Spleen (tissue), 11 donors: ENCODE measurements at regions not wholly inside any gene's neighbourhood (a gene's known extent, or its start where the extent isn't known, plus 50 kb on each side); places are given as distances from the start of the nearest gene placed in this dataset.

Experiments
- DNase-seq: peaks from one replicate; pipeline ENCODE4 v3.0.0-alpha.2; 2020
- H3K27ac ChIP-seq, 8 donors: fragments of 200-600 bp; sonication (generic) in 7 of 8; 1 replicate in 4 of 8; 2 replicates in 4 of 8; pipeline versions ENCODE4 v1.5.0 to v1.8.0; 2016 to 2021; ENCODE audit warnings: inconsistent platforms in 4 of 8, mild to moderate bottlenecking in 4 of 8, moderate library complexity in 1 of 8
- H3K27me3 ChIP-seq, 7 donors: fragments of 200-600 bp; sonication (generic) in 6 of 7; replicated peaks in 1 of 7; 1 replicate in 4 of 7; 2 replicates in 3 of 7; pipeline versions ENCODE4 v1.5.0 to v1.8.0; 2016 to 2021; ENCODE audit warnings: inconsistent platforms in 3 of 7, mild to moderate bottlenecking in 1 of 7
- H3K36me3 ChIP-seq, 6 donors: fragments of 200-600 bp; sonication (generic) in 5 of 6; 1 replicate in 4 of 6; 2 replicates in 2 of 6; pipeline versions ENCODE4 v1.5.0 to v1.8.0; 2016 to 2021; ENCODE audit warnings: inconsistent platforms in 2 of 6
- H3K4me1 ChIP-seq, 6 donors: fragments of 200-600 bp; sonication (generic) in 5 of 6; 1 replicate in 3 of 6; 2 replicates in 3 of 6; pipeline versions ENCODE4 v1.5.0 to v1.8.0; 2016 to 2021; ENCODE audit warnings: inconsistent platforms in 3 of 6
- H3K4me3 ChIP-seq, 8 donors: fragments of 200-600 bp; sonication (generic) in 7 of 8; 1 replicate in 4 of 8; 2 replicates in 4 of 8; pipeline versions ENCODE4 v1.5.0 to v1.8.0; 2016 to 2021; ENCODE audit warnings: inconsistent platforms in 4 of 8, mild to moderate bottlenecking in 4 of 8, moderate library complexity in 2 of 8
- H3K9me3 ChIP-seq, 8 donors: fragments of 200-600 bp; sonication (generic) in 7 of 8; 1 replicate in 4 of 8; 2 replicates in 4 of 8; pipeline versions ENCODE4 v1.5.0 to v1.8.0; 2016 to 2021; ENCODE audit warnings: inconsistent platforms in 4 of 8
- CTCF ChIP-seq, 11 experiments: fragments of 200-600 bp in 7 of 11; fragments of 450-650 bp in 4 of 11; sonication (generic) in 4 of 11; IDR thresholded peaks in 8 of 11; conservative IDR thresholded peaks in 3 of 11; 1 replicate in 7 of 11; 2 replicates in 4 of 11; pipeline versions ENCODE4 v1.4.0 to v1.8.0; 2016 to 2021; ENCODE audit warnings: antibody characterized with exemption in 11 of 11, inconsistent platforms in 4 of 11, mild to moderate bottlenecking in 1 of 11
- POLR2A ChIP-seq, 3 donors: fragments of 450-650 bp; IDR thresholded peaks; one replicate each; pipeline ENCODE4 v1.5.1; 2017; ENCODE audit warnings: antibody characterized with exemption in 3 of 3, mild to moderate bottlenecking in 1 of 3
- POLR2AphosphoS5 ChIP-seq, 3 donors: sonication (generic); formaldehyde crosslinking; IDR thresholded peaks; one replicate each; pipeline ENCODE4 v1.5.1; 2017; ENCODE audit warnings: antibody characterized with exemption in 3 of 3
- WGBS, 5 donors: extraction: QIAGEN DNeasy Blood & Tissue Kit in 3 of 5; methylation state at CpG; one replicate each; pipeline versions ENCODE4 v1.1.5 to v1.1.7; 2013 to 2018; 5-methylcytosine and 5-hydroxymethylcytosine counted together
- intact Hi-C: fragments of 100-400 bp; cut with DNase I; formaldehyde crosslinking; loops from one replicate; pipeline ENCODE4 v1.15.0; 2023; ENCODE audit warnings: low total_unique reads
- donor health status: healthy with polysubstance abuse.
- donor health status: DM: no; HTN: no; CAD: no; lungs with moderate emphysema.
- donor health status: DM: no; HTN: no; CAD: no.
- donor health status: Bipolar disorder and iron deficiency.
- donor health status: healthy.
- donor health status: DM: no; HTN: no; CAD: no.
- donor health status: DM: yes; HTN: yes; CAD: no.

GRCh38 chr1:186620566-186621350 lies 59.5 kb downstream of the PTGS2 start:
- intact Hi-C loops: no loop called here
- no peak overlapping the region for H3K4me3 ChIP-seq
- 66 to 79% (median 75%) methylated on average over 2 of the region's 2 CpGs for WGBS, 5 donors
- TF ChIP-seq POLR2A (IDR thresholded peaks at IDR 0.05) (no peak), POLR2AphosphoS5 (IDR thresholded peaks at IDR 0.05) (no peak), CTCF (IDR thresholded peaks at IDR 0.05 in 8 of 11, conservative IDR thresholded peaks at IDR 0.05 in 3 of 11) (no peak)
- no peaks in the 10 kb centered on the region for H3K9me3 ChIP-seq
- H3K27ac ChIP-seq: peak overlapping the region in 4 of 8 donors; percentile 39 to 56 (median 51)
- no peaks in the 10 kb centered on the region for H3K36me3 ChIP-seq
- no peak for DNase-seq
- no peaks in the 10 kb centered on the region for H3K27me3 ChIP-seq
- peaks cover 0 to 36% (median 15%) of the 10 kb centered on the region in 6 donors for H3K4me1 ChIP-seq

GRCh38 chr1:186618401-186619170 lies 61.6 kb downstream of the PTGS2 start:
- Histone ChIP-seq H3K4me1 (peaks cover 0 to 43% (median 15%) of the 10 kb centered on the region in 6 donors), H3K9me3 (no peaks in the 10 kb centered on the region), H3K27ac (peak overlapping the region in 7 of 8 donors; percentile 57 to 92 (median 83)), H3K27me3 (no peaks in the 10 kb centered on the region), H3K4me3 (peak overlapping the region in 4 of 8 donors; percentile 2 to 61 (median 22)), H3K36me3 (no peaks in the 10 kb centered on the region)
- no peak for TF ChIP-seq CTCF (IDR thresholded peaks at IDR 0.05 in 8 of 11, conservative IDR thresholded peaks at IDR 0.05 in 3 of 11)
- TF ChIP-seq POLR2AphosphoS5 (IDR thresholded peaks at IDR 0.05): peak in 1 of 3 donors; percentile 82
- WGBS, 5 donors: 7 to 25% (median 12%) methylated on average over 11 of the region's 11 CpGs
- intact Hi-C loops: no loop called here
- DNase-seq: peak; percentile 87

GRCh38 chr1:186617926-186618325 lies 62.3 kb downstream of the PTGS2 start:
- Histone ChIP-seq H3K27me3 (no peaks in the 10 kb centered on the region), H3K36me3 (no peaks in the 10 kb centered on the region), H3K27ac (peak overlapping the region in 7 of 8 donors; percentile 57 to 92 (median 83)), H3K4me1 (peaks cover 0 to 43% (median 15%) of the 10 kb centered on the region in 6 donors), H3K4me3 (peak overlapping the region in 3 of 8 donors; percentile 18 to 61 (median 25)), H3K9me3 (no peaks in the 10 kb centered on the region)
- no peak for DNase-seq
- intact Hi-C loops: no loop called here
- 38 to 60% (median 40%) methylated on average over 7 of the region's 7 CpGs for WGBS, 5 donors
- TF ChIP-seq POLR2AphosphoS5 (IDR thresholded peaks at IDR 0.05): no peak
- no peak for TF ChIP-seq POLR2A (IDR thresholded peaks at IDR 0.05)
- no peak for TF ChIP-seq CTCF (IDR thresholded peaks at IDR 0.05 in 8 of 11, conservative IDR thresholded peaks at IDR 0.05 in 3 of 11)

- H3K4me1 ChIP-seq: peaks cover 0 to 43% (median 15%) of the 10 kb centered on the region in 6 donors
- H3K36me3 ChIP-seq: no peaks in the 10 kb centered on the region
- H3K27ac ChIP-seq: peak overlapping the region in 1 of 8 donors; percentile 89
- H3K9me3 ChIP-seq: no peaks in the 10 kb centered on the region
- intact Hi-C loops: no loop called here
- no peaks in the 10 kb centered on the region for H3K27me3 ChIP-seq
- peak overlapping the region in 1 of 8 donors; percentile 61 for H3K4me3 ChIP-seq
- TF ChIP-seq POLR2AphosphoS5 (IDR thresholded peaks at IDR 0.05): no peak
- TF ChIP-seq CTCF (IDR thresholded peaks at IDR 0.05 in 8 of 11, conservative IDR thresholded peaks at IDR 0.05 in 3 of 11): no peak
- TF ChIP-seq POLR2A (IDR thresholded peaks at IDR 0.05): no peak
- no peak for DNase-seq
Measured at GRCh38 chr1:186616511-186616910, 63.7 kb downstream of the PTGS2 start.
